ENCODE measurements at regions not wholly inside any gene's neighbourhood (a gene's known extent, or its start where the extent isn't known, plus 50 kb on each side); places are given as distances from the start of the nearest gene placed in this dataset.

DNA sequence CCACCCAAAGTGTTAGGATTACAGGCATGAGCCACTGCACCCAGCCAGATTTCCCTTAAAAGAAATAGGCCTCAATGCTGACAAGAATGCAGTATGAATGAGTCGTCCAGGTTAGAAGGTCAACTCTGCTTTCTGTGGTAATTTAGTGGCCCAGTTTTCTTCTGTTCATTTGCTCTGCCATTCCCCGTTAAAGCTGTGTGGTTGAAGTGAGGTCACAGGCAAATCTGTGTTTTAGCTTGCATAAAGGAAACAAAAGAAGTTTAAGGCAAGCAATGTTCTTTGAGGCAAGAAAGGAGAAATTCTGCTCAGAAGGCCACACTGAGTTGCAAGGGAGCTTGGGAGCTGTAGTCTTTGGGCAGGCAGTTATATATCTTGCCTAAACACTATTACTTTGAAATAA is 176.8 kb downstream of the LARP7 start:
- no peak overlapping the region for H2AFZ ChIP-seq (ENCODE audit: insufficient read depth, low read depth, low read length, poor library complexity, severe bottlenecking)
- 87% methylated on average over 2 of the region's 2 CpGs for WGBS (ENCODE audit: insufficient coverage)
- H3K9ac ChIP-seq (ENCODE audit: insufficient read depth, low read length, poor library complexity, severe bottlenecking): no peak overlapping the region
- no peak overlapping the region for H3K27ac Mint-ChIP-seq
- peaks cover 0 to 9% (median 0%) of the 10 kb centered on the region in 7 donors for H3K9me3 Mint-ChIP-seq
- H3K4me2 ChIP-seq (replicated peaks; ENCODE audit: extremely low read depth, low read length, poor library complexity, severe bottlenecking): no peak overlapping the region
- TF ChIP-seq, protein P1, sequence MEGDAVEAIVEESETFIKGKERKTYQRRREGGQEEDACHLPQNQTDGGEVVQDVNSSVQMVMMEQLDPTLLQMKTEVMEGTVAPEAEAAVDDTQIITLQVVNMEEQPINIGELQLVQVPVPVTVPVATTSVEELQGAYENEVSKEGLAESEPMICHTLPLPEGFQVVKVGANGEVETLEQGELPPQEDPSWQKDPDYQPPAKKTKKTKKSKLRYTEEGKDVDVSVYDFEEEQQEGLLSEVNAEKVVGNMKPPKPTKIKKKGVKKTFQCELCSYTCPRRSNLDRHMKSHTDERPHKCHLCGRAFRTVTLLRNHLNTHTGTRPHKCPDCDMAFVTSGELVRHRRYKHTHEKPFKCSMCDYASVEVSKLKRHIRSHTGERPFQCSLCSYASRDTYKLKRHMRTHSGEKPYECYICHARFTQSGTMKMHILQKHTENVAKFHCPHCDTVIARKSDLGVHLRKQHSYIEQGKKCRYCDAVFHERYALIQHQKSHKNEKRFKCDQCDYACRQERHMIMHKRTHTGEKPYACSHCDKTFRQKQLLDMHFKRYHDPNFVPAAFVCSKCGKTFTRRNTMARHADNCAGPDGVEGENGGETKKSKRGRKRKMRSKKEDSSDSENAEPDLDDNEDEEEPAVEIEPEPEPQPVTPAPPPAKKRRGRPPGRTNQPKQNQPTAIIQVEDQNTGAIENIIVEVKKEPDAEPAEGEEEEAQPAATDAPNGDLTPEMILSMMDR (IDR thresholded peaks at IDR 0.05): no peak
- H3K4me1 ChIP-seq (ENCODE audit: control insufficient read depth in 1 of 2, insufficient read depth in 2 of 2, low read length in 2 of 2): peaks cover 0 to 8% of the 10 kb centered on the region in 2 donors
- intact Hi-C loops (cut with micrococcal nuclease): no loop called here
- H4K20me1 ChIP-seq (ENCODE audit: insufficient read depth, low read length): no peaks in the 10 kb centered on the region
- H3K36me3 Mint-ChIP-seq: no peaks in the 10 kb centered on the region
- no peak overlapping the region for H3K27ac ChIP-seq (ENCODE audit: low read depth in 1 of 2, low read length in 2 of 2)
- no peaks in the 10 kb centered on the region for H3K79me2 ChIP-seq (ENCODE audit: insufficient read depth, low read length)
- H3K4me1 Mint-ChIP-seq: peaks cover 9% of the 10 kb centered on the region
- peaks cover 11 to 15% (median 14%) of the 10 kb centered on the region in 3 donors for H3K27me3 Mint-ChIP-seq (ENCODE audit: low read depth in 3 of 3)
- no peak for DNase-seq
- peaks cover 3 to 10% of the 10 kb centered on the region in 2 donors for H3K27me3 ChIP-seq (ENCODE audit: control insufficient read depth in 2 of 2, insufficient read depth in 2 of 2, low read length in 2 of 2)
- no peaks in the 10 kb centered on the region for H3K9me3 ChIP-seq (replicated peaks in 1 of 2; ENCODE audit: control insufficient read depth in 1 of 2, insufficient read depth in 1 of 2, low read length in 2 of 2)
- no peaks in the 10 kb centered on the region for H3K36me3 ChIP-seq (replicated peaks in 1 of 2; ENCODE audit: control insufficient read depth in 1 of 2, insufficient read depth in 2 of 2, low read length in 2 of 2)
- no peak overlapping the region for H3K4me3 Mint-ChIP-seq
- H3K4me3 ChIP-seq (replicated peaks in 1 of 3; ENCODE audit: low read depth in 2 of 3, low read length in 3 of 3): no peak overlapping the region

DNA sequence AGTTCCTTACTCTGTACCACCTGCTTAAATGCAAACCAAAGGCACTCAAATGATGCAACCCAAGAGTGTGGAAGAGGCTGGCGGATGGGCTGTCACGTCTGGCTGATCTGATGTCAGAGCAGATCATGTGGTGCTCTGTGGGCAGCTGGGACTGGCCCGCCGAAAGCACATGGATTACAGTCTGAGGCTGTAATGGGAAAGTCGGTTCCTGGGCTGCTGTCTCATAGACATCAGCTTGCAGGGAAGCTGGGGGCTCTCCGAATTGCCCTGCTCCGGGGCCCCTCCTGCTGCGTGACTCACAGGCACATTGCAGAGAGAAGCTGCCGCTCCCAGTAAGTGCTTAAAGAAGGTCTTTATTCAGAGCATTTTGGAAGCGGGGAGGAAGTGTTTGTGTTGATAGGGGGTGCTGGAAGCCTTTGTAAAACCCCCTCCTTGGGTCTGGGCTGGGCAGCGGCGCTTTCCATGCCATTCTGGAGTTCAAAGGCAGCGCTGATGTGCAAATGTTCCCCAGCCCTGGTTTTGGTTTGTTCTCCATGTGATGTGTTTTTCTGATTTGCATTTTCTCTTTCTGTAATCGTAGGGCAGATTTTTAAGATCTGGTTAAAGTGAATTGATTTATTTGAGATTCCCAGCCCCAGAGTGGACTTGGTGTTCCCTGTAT is 181.1 kb downstream of the LARP7 start:
- peak; percentile 1 to 66 (median 4) for DNase-seq

More for the DNA sequence above, 181.1 kb downstream of the LARP7 start:
- H4K20me1 ChIP-seq (ENCODE audit: insufficient read depth, low read length): no peaks in the 10 kb centered on the region
- 1% methylated on average over 13 of the region's 14 CpGs for WGBS (ENCODE audit: insufficient coverage)
- H3K9me3 ChIP-seq (replicated peaks in 1 of 2; ENCODE audit: control insufficient read depth in 1 of 2, insufficient read depth in 1 of 2, low read length in 2 of 2): no peaks in the 10 kb centered on the region
- peaks cover 5 to 10% of the 10 kb centered on the region in 2 donors for H3K27me3 ChIP-seq (ENCODE audit: control insufficient read depth in 2 of 2, insufficient read depth in 2 of 2, low read length in 2 of 2)
- Mint-ChIP-seq H3K4me3 (peak overlapping the region in 1 of 2 donors; percentile 56), H3K36me3 (no peaks in the 10 kb centered on the region), H3K27me3 (ENCODE audit: low read depth in 3 of 3) (peaks cover 16 to 19% (median 17%) of the 10 kb centered on the region in 3 donors), H3K9me3 (peaks cover 0 to 5% (median 0%) of the 10 kb centered on the region in 7 donors), H3K4me1 (peaks cover 9% of the 10 kb centered on the region), H3K27ac (no peak overlapping the region)
- peak overlapping the region; percentile 5 for H3K4me2 ChIP-seq (replicated peaks; ENCODE audit: extremely low read depth, low read length, poor library complexity, severe bottlenecking)
- intact Hi-C loops (cut with micrococcal nuclease): no loop called here
- no peak overlapping the region for H3K27ac ChIP-seq (ENCODE audit: low read depth in 1 of 2, low read length in 2 of 2)
- H3K4me1 ChIP-seq (ENCODE audit: control insufficient read depth in 1 of 2, insufficient read depth in 2 of 2, low read length in 2 of 2): peaks cover 0 to 8% of the 10 kb centered on the region in 2 donors
- peak overlapping the region; percentile 44 for H2AFZ ChIP-seq (ENCODE audit: insufficient read depth, low read depth, low read length, poor library complexity, severe bottlenecking)
- no peaks in the 10 kb centered on the region for H3K36me3 ChIP-seq (replicated peaks in 1 of 2; ENCODE audit: control insufficient read depth in 1 of 2, insufficient read depth in 2 of 2, low read length in 2 of 2)
- H3K9ac ChIP-seq (ENCODE audit: insufficient read depth, low read length, poor library complexity, severe bottlenecking): no peak overlapping the region
- H3K79me2 ChIP-seq (ENCODE audit: insufficient read depth, low read length): no peaks in the 10 kb centered on the region
- no peak overlapping the region for H3K4me3 ChIP-seq (replicated peaks in 1 of 3; ENCODE audit: low read depth in 2 of 3, low read length in 3 of 3)
- TF ChIP-seq, protein P1 (IDR thresholded peaks at IDR 0.05): no peak

All from CD14-positive monocyte (primary cell).